Astrocyte of the spinal cord (primary cell): ENCODE measurements at regions not wholly inside any gene's neighbourhood (a gene's known extent, or its start where the extent isn't known, plus 50 kb on each side); places are given as distances from the start of the nearest gene placed in this dataset.

Experiments used
- DNase-seq: peaks from one replicate; pipeline ENCODE4 v3.0.0; 2011; ENCODE audit warnings: low read depth, low spot score
- H3K4me3 ChIP-seq: 2 replicates; pipeline ENCODE4 v1.5.1; 2011; ENCODE audit warnings: low read depth, mild to moderate bottlenecking, low read length, moderate library complexity
- in situ Hi-C: cut with HindIII; loops from 2 replicates; pipeline ENCODE4 v1.10.0; 2017; ENCODE audit warnings: low sequenced_read_pairs
- TF ChIP-seq, protein P1 (sequence below): IDR thresholded peaks from 2 replicates; pipeline ENCODE4 v1.5.1; 2012; ENCODE audit warnings: low read depth, mild to moderate bottlenecking, low read length, inconsistent platforms

DNA sequence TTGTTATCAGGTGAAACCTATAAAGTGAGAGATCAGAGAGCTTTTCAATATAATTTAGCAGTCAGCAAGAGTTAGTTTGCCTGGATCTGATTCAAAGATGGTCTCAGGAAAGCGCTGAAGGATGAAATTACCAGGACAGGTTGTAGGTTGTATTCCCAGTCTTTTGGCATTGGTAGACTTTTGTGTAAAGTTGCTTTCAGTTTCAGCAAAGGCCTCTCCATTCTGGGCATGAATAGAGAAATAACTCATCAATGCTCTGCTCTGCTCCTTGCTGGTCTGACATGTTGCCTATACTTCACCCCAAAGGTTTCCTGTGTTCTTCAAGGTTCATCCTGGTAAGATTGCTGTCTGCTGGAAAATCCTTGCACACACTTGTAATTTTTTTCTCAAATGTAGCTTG lies 714.8 kb downstream of the EPM2A start:
- in situ Hi-C loops = no loop called here
- TF ChIP-seq, protein P1, sequence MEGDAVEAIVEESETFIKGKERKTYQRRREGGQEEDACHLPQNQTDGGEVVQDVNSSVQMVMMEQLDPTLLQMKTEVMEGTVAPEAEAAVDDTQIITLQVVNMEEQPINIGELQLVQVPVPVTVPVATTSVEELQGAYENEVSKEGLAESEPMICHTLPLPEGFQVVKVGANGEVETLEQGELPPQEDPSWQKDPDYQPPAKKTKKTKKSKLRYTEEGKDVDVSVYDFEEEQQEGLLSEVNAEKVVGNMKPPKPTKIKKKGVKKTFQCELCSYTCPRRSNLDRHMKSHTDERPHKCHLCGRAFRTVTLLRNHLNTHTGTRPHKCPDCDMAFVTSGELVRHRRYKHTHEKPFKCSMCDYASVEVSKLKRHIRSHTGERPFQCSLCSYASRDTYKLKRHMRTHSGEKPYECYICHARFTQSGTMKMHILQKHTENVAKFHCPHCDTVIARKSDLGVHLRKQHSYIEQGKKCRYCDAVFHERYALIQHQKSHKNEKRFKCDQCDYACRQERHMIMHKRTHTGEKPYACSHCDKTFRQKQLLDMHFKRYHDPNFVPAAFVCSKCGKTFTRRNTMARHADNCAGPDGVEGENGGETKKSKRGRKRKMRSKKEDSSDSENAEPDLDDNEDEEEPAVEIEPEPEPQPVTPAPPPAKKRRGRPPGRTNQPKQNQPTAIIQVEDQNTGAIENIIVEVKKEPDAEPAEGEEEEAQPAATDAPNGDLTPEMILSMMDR = no peak
- no peak for DNase-seq
- H3K4me3 ChIP-seq = no peak overlapping the region

DNA sequence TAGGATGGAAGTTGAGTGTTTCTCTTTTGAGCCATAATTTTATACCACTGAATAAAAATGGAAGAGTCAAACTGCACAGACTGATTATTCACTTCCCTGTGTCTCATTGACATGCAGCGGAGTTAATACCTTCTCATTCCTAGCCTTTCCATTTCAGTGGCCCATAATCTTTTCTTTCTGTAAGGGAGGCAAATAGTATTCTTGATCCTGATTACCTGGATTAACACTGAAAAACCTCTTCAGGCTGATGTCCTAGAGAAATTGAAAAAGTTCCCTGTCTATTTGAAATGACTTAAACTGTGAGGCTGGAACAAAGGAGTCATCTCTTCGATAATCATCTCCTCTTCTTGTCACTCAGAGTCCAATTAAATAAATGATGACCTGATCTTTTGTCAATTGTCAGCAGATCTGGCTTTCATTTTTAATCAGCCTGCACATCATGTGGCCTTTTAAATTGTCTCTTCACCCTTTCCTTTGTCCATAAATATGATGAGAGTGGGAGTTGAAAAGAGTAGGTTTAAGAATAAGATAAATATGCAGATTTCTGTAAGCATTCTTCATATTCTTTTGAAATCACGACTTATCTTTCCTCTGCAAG lies 713.0 kb downstream of the EPM2A start:
- in situ Hi-C loops = no loop called here
- TF ChIP-seq, protein P1 = no peak
- DNase-seq = no peak
- H3K4me3 ChIP-seq = no peak overlapping the region

DNA sequence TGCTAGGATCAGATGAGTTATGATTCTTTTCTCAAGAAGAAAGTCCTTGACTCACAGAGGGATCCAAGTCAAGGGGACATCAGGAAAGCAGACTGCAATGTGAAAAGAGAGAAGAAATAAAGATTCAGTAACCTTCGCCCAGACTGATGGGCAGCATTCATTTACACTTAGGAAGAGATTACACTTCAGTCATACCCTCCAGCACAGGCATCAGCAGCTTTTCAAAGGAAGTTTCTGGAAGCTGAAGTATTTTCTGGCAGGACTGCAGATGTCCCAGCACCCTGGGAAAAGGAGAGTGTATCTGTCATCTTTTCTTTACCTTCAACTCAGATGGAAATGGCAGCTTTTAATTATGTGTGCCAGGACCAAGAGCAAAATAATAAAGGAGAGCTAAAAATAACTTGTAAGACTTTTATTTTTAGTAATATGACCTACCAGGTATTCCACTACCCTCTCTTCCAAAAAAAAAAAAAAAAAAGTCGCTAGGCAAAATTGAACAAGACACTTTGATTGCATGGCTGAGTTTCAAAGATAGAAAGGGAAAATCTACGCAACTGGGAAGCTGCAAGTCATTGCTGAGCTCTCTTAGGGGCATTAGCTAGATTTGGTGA lies 712.1 kb downstream of the EPM2A start:
- in situ Hi-C loops = no loop called here
- TF ChIP-seq, protein P1 = no peak
- DNase-seq = no peak

DNA sequence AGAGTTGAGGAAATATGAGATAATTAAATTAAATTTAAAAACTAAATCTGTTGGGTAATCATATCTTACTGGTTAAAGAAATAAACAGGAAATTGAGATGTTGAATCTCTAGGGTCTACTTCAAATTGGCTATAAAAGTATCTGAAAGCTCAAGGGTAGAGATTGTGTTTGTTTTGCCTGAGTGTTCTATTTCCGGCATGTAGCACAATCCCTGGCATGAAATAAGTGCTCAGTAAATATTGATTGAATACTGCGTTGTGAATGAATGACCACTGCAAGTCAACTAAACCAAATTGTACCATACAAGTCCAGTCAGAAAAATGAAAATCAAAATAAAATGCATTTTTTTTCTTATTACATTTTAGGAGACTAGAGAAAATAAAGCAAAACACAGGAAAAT lies 709.8 kb downstream of the EPM2A start:
- TF ChIP-seq, protein P1 = no peak
- in situ Hi-C loops = no loop called here
- DNase-seq = no peak
- no peak overlapping the region for H3K4me3 ChIP-seq

More for the DNA sequence above, 712.1 kb downstream of the EPM2A start:
- H3K4me3 ChIP-seq = no peak overlapping the region

DNA sequence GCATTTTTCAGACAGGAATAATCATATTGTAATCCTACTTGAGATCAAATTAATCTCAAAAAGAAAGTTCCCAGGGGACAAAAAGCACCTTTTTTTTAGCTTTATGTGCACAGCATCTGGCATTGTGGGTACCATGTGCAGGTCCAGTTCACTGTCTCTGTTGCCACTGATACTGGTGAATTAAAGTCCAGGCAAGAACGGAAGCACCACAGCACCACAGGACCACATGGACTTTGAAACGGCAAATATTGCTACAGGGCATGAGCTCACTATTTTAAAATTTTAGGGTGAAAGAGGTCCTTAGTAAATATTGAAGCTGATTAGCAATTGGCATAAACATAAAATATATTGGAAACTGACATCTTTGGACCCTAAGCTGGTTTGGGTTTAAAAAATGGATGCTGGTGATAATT lies 709.0 kb downstream of the EPM2A start:
- DNase-seq = no peak
- in situ Hi-C loops = no loop called here
- H3K4me3 ChIP-seq = no peak overlapping the region
- TF ChIP-seq, protein P1 = no peak

DNA sequence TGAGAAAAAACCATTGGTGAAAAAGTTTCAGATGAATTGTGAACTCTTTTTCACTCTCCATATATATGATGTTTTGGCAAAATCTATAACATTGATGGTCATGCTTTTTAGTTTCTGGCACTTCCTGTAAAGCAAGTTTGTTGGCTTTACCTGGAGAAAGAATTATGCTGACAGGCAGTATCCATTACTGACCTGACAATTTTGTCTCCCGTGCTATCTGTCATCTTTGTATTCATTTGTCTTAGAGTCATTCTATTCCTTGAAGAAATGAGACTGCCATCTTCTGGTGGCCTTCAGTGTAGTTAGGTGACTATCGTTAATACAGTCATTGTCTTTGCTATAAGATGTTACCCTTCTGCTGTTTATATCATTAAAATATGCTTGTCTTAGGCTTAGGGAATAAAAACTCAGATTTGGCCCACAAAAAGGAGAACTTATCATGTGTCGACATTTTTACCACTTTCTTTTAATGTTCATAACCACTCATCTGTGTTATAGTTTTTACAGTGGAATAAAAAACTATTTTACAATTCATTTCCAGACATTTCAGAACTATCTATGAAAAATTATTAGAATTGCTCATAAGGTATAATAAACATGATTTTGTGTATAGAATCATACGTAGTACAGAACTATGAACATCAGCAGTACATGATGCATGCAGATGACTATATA lies 707.0 kb downstream of the EPM2A start:
- DNase-seq = peak; percentile 51
- TF ChIP-seq, protein P1 = peak; percentile 63
- no peak overlapping the region for H3K4me3 ChIP-seq
- in situ Hi-C loops = no loop called here
